GM12875 (cell line): ENCODE measurements at regions not wholly inside any gene's neighbourhood (a gene's known extent, or its start where the extent isn't known, plus 50 kb on each side); places are given as distances from the start of the nearest gene placed in this dataset.

ENCODE experiments used
- H3K4me3 ChIP-seq: one replicate; pipeline ENCODE4 v1.5.1; 2011; ENCODE audit warnings: low read depth, low read length, control low read depth
- TF ChIP-seq, protein P1 (sequence below): IDR thresholded peaks from 2 replicates; pipeline ENCODE4 v1.5.1; 2011; ENCODE audit warnings: low read depth, mild to moderate bottlenecking, control low read depth, inconsistent platforms, low read length, moderate library complexity, borderline replicate concordance; ENCODE audit not compliant: insufficient read depth

DNA sequence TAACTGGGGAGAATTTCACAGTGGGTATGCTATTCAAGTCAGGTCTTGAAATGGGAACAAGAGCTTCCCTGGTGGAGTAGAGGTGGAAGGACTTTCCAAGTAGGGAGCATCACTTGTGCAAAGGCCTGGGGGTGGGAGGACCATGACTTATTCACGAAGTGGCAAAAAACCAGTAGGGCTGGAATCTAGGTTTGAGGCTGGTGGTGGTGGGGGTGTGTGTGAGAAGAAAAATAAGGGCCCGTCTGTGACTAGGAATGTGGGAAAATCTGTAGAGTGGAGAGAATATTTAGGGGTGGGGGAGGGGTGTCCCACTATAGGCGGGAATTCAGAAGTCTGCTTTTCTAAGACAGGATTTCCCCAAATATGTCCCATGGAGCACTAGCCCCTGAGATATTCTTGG is 271.9 kb upstream of the TBL1XR1 start:
- TF ChIP-seq, protein P1, sequence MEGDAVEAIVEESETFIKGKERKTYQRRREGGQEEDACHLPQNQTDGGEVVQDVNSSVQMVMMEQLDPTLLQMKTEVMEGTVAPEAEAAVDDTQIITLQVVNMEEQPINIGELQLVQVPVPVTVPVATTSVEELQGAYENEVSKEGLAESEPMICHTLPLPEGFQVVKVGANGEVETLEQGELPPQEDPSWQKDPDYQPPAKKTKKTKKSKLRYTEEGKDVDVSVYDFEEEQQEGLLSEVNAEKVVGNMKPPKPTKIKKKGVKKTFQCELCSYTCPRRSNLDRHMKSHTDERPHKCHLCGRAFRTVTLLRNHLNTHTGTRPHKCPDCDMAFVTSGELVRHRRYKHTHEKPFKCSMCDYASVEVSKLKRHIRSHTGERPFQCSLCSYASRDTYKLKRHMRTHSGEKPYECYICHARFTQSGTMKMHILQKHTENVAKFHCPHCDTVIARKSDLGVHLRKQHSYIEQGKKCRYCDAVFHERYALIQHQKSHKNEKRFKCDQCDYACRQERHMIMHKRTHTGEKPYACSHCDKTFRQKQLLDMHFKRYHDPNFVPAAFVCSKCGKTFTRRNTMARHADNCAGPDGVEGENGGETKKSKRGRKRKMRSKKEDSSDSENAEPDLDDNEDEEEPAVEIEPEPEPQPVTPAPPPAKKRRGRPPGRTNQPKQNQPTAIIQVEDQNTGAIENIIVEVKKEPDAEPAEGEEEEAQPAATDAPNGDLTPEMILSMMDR: no peak

DNA sequence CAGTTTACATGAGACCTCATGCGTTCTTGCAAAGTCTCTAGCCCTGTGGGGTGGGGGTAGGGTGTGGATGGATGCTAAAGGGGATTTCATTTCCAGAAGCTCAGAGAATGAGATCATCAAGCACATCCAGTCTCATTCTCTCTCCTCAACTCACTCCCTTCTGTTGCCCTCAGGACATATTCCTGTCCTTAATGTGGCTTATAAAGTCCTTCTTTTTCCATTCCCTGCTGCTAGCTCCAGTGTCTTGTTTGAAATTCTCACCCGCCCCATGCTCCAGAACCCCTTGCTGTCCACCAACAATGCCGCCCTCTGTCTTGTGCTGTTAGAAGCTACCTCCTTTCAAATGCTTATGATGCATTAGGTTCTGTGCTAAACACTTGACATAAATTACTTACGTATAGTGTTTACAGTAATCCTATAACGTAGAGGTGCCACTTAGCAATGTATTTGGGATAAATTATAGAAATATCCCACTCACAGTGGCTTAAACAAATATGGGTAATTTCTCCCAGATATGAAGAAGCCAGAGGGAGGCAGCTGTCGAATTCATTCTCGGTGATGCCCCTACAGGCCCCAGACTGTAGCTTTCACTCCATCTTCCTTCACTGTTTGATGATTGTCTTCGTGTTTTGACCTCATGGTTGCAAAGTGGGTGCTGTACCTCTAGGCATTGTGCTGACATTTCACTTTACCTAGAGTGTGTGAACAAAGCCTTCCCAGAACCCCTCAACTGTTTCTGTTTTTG is 273.1 kb upstream of the TBL1XR1 start:
- H3K4me3 ChIP-seq: no peak overlapping the region
- TF ChIP-seq, protein P1: no peak

More for the DNA sequence above, 271.9 kb upstream of the TBL1XR1 start:
- no peak overlapping the region for H3K4me3 ChIP-seq

DNA sequence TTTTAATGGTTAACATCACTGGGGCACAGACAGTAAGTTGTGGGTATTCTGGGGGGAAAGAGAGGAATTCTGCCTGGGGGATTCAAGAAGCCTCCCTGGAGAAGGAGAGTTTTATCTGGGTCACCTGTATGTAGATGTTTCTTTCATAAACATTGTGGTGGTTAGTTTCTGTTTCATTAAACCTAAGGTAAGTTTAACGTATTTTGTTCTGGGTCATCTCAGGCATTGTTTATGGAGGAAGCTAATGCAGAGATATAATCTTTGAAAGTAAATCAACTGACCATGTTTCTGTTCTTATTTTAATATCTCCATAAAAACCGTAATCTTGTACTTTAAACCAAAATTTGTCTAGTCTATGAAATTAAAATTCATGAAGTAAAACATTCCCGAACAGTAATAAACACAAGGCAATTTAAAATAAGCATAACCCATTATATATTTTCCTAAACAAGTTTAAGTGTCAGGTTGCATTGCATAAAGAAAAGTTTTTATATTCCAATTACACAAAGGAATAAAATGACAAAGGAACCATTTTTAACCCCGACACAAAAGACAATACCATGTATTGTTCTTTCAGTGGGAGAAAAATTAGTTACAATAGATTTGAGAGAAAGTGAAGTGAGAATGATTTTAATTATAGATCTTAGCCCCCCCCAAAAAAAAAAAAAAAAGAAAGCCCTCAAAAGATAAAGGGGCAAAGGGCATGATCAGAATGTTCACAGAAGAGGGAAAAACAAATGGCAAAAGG is 274.6 kb upstream of the TBL1XR1 start:
- H3K4me3 ChIP-seq: no peak overlapping the region
- TF ChIP-seq, protein P1: no peak

DNA sequence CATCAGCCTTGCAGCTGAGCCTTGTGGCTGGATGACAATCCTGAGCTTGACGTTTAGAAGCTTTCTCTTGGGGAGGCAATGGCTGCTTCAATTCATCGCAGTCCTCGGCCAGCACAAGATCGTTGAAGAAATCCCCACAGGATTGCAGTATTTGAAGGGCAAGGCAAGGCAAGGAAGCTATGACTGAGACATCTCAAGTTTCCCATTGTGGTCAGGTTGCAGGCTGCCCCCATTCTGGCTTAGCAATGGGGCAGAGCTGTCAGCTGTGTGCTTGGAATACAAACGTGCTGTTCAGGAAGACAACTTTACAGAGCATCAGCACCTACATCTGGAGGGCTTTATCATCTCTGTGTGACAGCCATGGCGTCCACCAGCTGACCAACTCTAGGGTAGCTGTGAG is 275.9 kb upstream of the TBL1XR1 start:
- H3K4me3 ChIP-seq: no peak overlapping the region
- TF ChIP-seq, protein P1: no peak

DNA sequence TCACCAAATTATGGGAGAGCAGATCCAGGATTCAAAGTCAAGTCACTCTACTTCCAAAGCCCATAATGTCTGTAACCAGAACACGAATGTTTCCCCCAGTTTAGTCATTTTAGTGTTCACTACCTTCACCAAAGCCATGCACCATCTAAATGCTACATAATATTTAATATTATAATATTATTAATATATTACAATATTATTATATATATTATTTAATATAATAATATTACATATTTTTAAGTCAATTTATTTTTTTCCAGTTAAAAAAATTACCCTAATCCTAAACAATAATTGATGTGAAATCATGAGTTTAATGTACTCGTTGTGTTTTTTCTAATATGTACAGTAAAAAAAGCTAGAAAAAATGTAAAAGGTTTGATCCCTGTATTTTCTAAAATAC is 276.6 kb upstream of the TBL1XR1 start:
- no peak overlapping the region for H3K4me3 ChIP-seq
- TF ChIP-seq, protein P1: no peak

DNA sequence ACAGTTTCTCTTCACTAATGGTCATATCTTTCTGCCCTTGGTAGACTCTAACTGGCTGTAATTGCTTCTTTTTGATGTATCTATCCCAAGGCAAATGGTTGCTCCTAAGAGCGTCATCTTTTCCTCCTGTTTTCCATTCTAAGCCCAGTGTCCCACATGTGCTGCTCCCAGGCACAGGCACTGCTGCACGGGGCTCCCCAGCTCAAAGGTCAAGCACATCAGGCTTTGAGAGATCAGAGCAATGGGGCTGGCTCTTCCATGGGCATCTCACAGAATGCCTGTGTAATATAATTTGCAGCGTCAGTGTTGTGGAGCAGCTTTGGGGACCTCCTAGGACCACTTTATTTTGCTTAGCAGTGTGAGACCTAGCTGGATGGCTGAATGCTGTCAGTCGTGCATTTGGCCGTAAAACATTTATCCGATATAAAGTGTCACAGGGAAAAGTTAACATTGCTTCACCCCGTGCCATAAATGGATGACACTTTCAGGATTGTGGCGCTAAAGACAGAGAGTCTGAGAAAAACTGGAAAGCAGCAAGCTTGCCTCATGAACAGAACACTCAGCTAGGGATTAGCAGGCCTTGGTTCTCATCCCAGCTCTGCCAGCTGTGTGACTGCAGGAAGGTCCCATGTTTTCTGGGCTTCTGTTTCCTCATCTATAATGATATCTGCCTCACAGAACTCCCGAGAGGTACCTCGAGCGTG is 277.5 kb upstream of the TBL1XR1 start:
- no peak overlapping the region for H3K4me3 ChIP-seq
- TF ChIP-seq, protein P1: no peak
